Stimulated activated CD4-positive, alpha-beta T cell treated with anti-CD3 and anti-CD28 coated beads, Interleukin-1b, Interleukin-23, amount 100 ng/mL, for 24 hours (primary cell): ENCODE measurements at regions not wholly inside any gene's neighbourhood (a gene's known extent, or its start where the extent isn't known, plus 50 kb on each side); places are given as distances from the start of the nearest gene placed in this dataset.
"Not testable (repeated sequence)": the region's sequence is repeated elsewhere in the genome, so short reads cannot be mapped to it uniquely, and the experiment has no call there.

Experiments used
- DNase-seq, 4 experiments: peaks; one replicate each; pipeline ENCODE4 v3.0.0-alpha.2; 2020; ENCODE audit warnings: low read depth in 4 of 4, low spot score in 1 of 4

- no peak for DNase-seq
Measured at GRCh38 chr12:76653342-76653741, 93.8 kb upstream of the OSBPL8 start.

GRCh38 chr12:76664731-76665130 lies 99.2 kb upstream of the ZDHHC17 start:
- DNase-seq = no peak

GRCh38 chr12:76666290-76666835 lies 97.6 kb upstream of the ZDHHC17 start:
- DNase-seq = no peak

GRCh38 chr12:76669981-76670380 lies 93.9 kb upstream of the ZDHHC17 start:
- DNase-seq = no peak

GRCh38 chr12:76670776-76671175 lies 93.1 kb upstream of the ZDHHC17 start:
- DNase-seq = no peak

GRCh38 chr12:76674669-76675315 lies 89.1 kb upstream of the ZDHHC17 start:
- no peak for DNase-seq

- not testable (repeated sequence) for DNase-seq
Measured at GRCh38 chr12:76676261-76676660, 87.7 kb upstream of the ZDHHC17 start.

- DNase-seq = no peak
Measured at GRCh38 chr12:76678992-76679391, 84.9 kb upstream of the ZDHHC17 start.

GRCh38 chr12:76679778-76680177 lies 84.1 kb upstream of the ZDHHC17 start:
- DNase-seq = no peak

GRCh38 chr12:76680940-76681339 lies 83.0 kb upstream of the ZDHHC17 start:
- no peak for DNase-seq

GRCh38 chr12:76685246-76685678 lies 78.7 kb upstream of the ZDHHC17 start:
- DNase-seq = no peak

- DNase-seq = no peak
Measured at GRCh38 chr12:76687981-76688380, 75.9 kb upstream of the ZDHHC17 start.

GRCh38 chr12:76688631-76689030 lies 75.3 kb upstream of the ZDHHC17 start:
- no peak for DNase-seq

- DNase-seq = no peak
Measured at GRCh38 chr12:76690921-76691700, 72.8 kb upstream of the ZDHHC17 start.

GRCh38 chr12:76692846-76693245 lies 71.1 kb upstream of the ZDHHC17 start:
- DNase-seq = no peak

GRCh38 chr12:76694369-76694768 lies 69.5 kb upstream of the ZDHHC17 start:
- no peak for DNase-seq

- DNase-seq = no peak
Measured at GRCh38 chr12:76696186-76696585, 67.7 kb upstream of the ZDHHC17 start.

- no peak for DNase-seq
Measured at GRCh38 chr12:76697849-76698248, 66.1 kb upstream of the ZDHHC17 start.

- no peak for DNase-seq
Measured at GRCh38 chr12:76698316-76698715, 65.6 kb upstream of the ZDHHC17 start.

- DNase-seq = no peak
Measured at GRCh38 chr12:76698966-76699365, 64.9 kb upstream of the ZDHHC17 start.

GRCh38 chr12:76701690-76702089 lies 62.2 kb upstream of the ZDHHC17 start:
- no peak for DNase-seq

- no peak for DNase-seq
Measured at GRCh38 chr12:76702946-76703345, 61.0 kb upstream of the ZDHHC17 start.
